ENCODE measurements at regions not wholly inside any gene's neighbourhood (a gene's known extent, or its start where the extent isn't known, plus 50 kb on each side); places are given as distances from the start of the nearest gene placed in this dataset.

GRCh38 chr6:4338884-4339283, 203.5 kb upstream of the ECI2 start:
- TF ChIP-seq CTCF (conservative IDR thresholded peaks at IDR 0.05; ENCODE audit: low read depth, low read length) = no peak
- TF ChIP-seq EZH2 (IDR thresholded peaks at IDR 0.05; ENCODE audit: low read length, unreplicated experiment) = no peak
- TF ChIP-seq EZH2phosphoT487 (IDR thresholded peaks at IDR 0.05; ENCODE audit: borderline replicate concordance, low read length) = no peak
